ENCODE measurements at regions not wholly inside any gene's neighbourhood (a gene's known extent, or its start where the extent isn't known, plus 50 kb on each side); places are given as distances from the start of the nearest gene placed in this dataset.
"Not testable (repeated sequence)": the region's sequence is repeated elsewhere in the genome, so short reads cannot be mapped to it uniquely, and the experiment has no call there.

GRCh38 chr16:66107661-66108060 lies 258.8 kb upstream of the CDH5 start:
- no peak for DNase-seq (ENCODE audit: low read depth in 2 of 2)

GRCh38 chr16:66103211-66103610 lies 263.3 kb upstream of the CDH5 start:
- DNase-seq (ENCODE audit: low read depth in 2 of 2) = no peak

GRCh38 chr16:66099306-66099705 lies 267.2 kb upstream of the CDH5 start:
- no peak for DNase-seq (ENCODE audit: low read depth in 2 of 2)

GRCh38 chr16:66097751-66098150 lies 268.7 kb upstream of the CDH5 start:
- DNase-seq (ENCODE audit: low read depth in 2 of 2) = no peak

GRCh38 chr16:66095676-66096075 lies 270.8 kb upstream of the CDH5 start:
- DNase-seq (ENCODE audit: low read depth in 2 of 2) = no peak

- DNase-seq (ENCODE audit: low read depth in 2 of 2) = no peak
These were observed 273.3 kb upstream of the CDH5 start for GRCh38 chr16:66093191-66093590.

- DNase-seq (ENCODE audit: low read depth in 2 of 2) = no peak
These were observed 275.0 kb upstream of the CDH5 start for GRCh38 chr16:66091471-66091891.

GRCh38 chr16:66088681-66089080 lies 277.8 kb upstream of the CDH5 start:
- no peak for DNase-seq (ENCODE audit: low read depth in 2 of 2)

- no peak for DNase-seq (ENCODE audit: low read depth in 2 of 2)
These were observed 279.2 kb upstream of the CDH5 start for GRCh38 chr16:66087308-66087707.

- DNase-seq (ENCODE audit: low read depth in 2 of 2) = no peak
These were observed 280.8 kb upstream of the CDH5 start for GRCh38 chr16:66085651-66086050.

GRCh38 chr16:66084731-66085130 lies 281.8 kb upstream of the CDH5 start:
- DNase-seq (ENCODE audit: low read depth in 2 of 2) = not testable (repeated sequence)

GRCh38 chr16:66084306-66084705 lies 282.2 kb upstream of the CDH5 start:
- DNase-seq (ENCODE audit: low read depth in 2 of 2) = no peak

GRCh38 chr16:66083171-66083570 lies 283.3 kb upstream of the CDH5 start:
- DNase-seq (ENCODE audit: low read depth in 2 of 2) = no peak

GRCh38 chr16:66082424-66082823 lies 284.1 kb upstream of the CDH5 start:
- DNase-seq (ENCODE audit: low read depth in 2 of 2) = no peak

GRCh38 chr16:66081775-66082366 lies 284.6 kb upstream of the CDH5 start:
- no peak for DNase-seq (ENCODE audit: low read depth in 2 of 2)

GRCh38 chr16:66079671-66080334 lies 286.7 kb upstream of the CDH5 start:
- DNase-seq (ENCODE audit: low read depth in 2 of 2) = no peak

GRCh38 chr16:66070140-66070917 lies 296.2 kb upstream of the CDH5 start:
- no peak for DNase-seq (ENCODE audit: low read depth in 2 of 2)

GRCh38 chr16:66069587-66069986 lies 296.9 kb upstream of the CDH5 start:
- DNase-seq (ENCODE audit: low read depth in 2 of 2) = no peak

GRCh38 chr16:66066404-66066803 lies 300.1 kb upstream of the CDH5 start:
- no peak for DNase-seq (ENCODE audit: low read depth in 2 of 2)

GRCh38 chr16:66065925-66066324 lies 300.6 kb upstream of the CDH5 start:
- no peak for DNase-seq (ENCODE audit: low read depth in 2 of 2)

GRCh38 chr16:66064801-66065530 lies 301.5 kb upstream of the CDH5 start:
- DNase-seq (ENCODE audit: low read depth in 2 of 2) = no peak

- DNase-seq (ENCODE audit: low read depth in 2 of 2) = no peak
These were observed 307.7 kb upstream of the CDH5 start for GRCh38 chr16:66058832-66059231.

Data from stimulated activated CD8-positive, alpha-beta memory T cell treated with anti-CD3 and anti-CD28 coated beads, Interleukin-2, amount 100 ng/mL, for 1 hour (primary cell).